DOHH2 (cell line): ENCODE measurements at regions not wholly inside any gene's neighbourhood (a gene's known extent, or its start where the extent isn't known, plus 50 kb on each side); places are given as distances from the start of the nearest gene placed in this dataset.

Experiments used
- H3F3A ChIP-seq: fragments of 200-600 bp; sonication (generic), shearing (Covaris generic); 2 replicates; pipeline ENCODE4 v1.6.0; 2016; ENCODE audit warnings: antibody characterized with exemption, mild to moderate bottlenecking; ENCODE audit not compliant: control insufficient read depth, insufficient read depth
- H3K27ac ChIP-seq: fragments of 200-600 bp; sonication (generic); 2 replicates; pipeline ENCODE4 v1.5.1; 2014; ENCODE audit warnings: low read depth, mild to moderate bottlenecking, low read length, moderate library complexity
- H3K27me3 ChIP-seq: fragments of 200-600 bp; sonication (generic); 2 replicates; pipeline ENCODE4 v1.6.1; 2014; ENCODE audit warnings: mild to moderate bottlenecking, low read length, mixed read lengths; ENCODE audit not compliant: control insufficient read depth
- H3K36me3 ChIP-seq: fragments of 200-600 bp; sonication (generic); 2 replicates; pipeline ENCODE4 v1.6.1; 2014; ENCODE audit warnings: mild to moderate bottlenecking, low read length, moderate library complexity, mixed read lengths; ENCODE audit not compliant: control insufficient read depth
- H3K4me1 ChIP-seq: fragments of 200-600 bp; sonication (generic); 2 replicates; pipeline ENCODE4 v1.6.1; 2014; ENCODE audit warnings: mild to moderate bottlenecking, low read length, mixed read lengths; ENCODE audit not compliant: control insufficient read depth
- H3K4me2 ChIP-seq: fragments of 200-600 bp; sonication (generic); 2 replicates; pipeline ENCODE4 v1.6.0; 2014; ENCODE audit warnings: mild to moderate bottlenecking, low read length, moderate library complexity
- H3K4me3 ChIP-seq: fragments of 200-600 bp; sonication (generic); 2 replicates; pipeline ENCODE4 v1.5.1; 2014; ENCODE audit warnings: mild to moderate bottlenecking, low read length, mixed read lengths
- H3K79me2 ChIP-seq: fragments of 200-600 bp; sonication (generic); 2 replicates; pipeline ENCODE4 v1.6.1; 2014; ENCODE audit warnings: mild to moderate bottlenecking, low read length, mixed read lengths; ENCODE audit not compliant: control insufficient read depth
- H3K9me2 ChIP-seq: fragments of 200-600 bp; sonication (generic); replicated peaks from 2 replicates; pipeline ENCODE4 v1.6.1; 2014; ENCODE audit warnings: mild to moderate bottlenecking, low read length, mixed read lengths; ENCODE audit not compliant: control insufficient read depth
- H3K9me3 ChIP-seq: fragments of 200-600 bp; sonication (generic); 2 replicates; pipeline ENCODE4 v1.6.1; 2014; ENCODE audit warnings: antibody characterized with exemption, low read length, mixed read lengths; ENCODE audit not compliant: control insufficient read depth, insufficient read depth
- H4K20me1 ChIP-seq: fragments of 200-600 bp; sonication (generic); 2 replicates; pipeline ENCODE4 v1.6.0; 2014; ENCODE audit warnings: low read depth, mild to moderate bottlenecking, antibody characterized with exemption, low read length, moderate library complexity; ENCODE audit not compliant: control insufficient read depth, insufficient read depth
- CTCF ChIP-seq: fragments of 200-600 bp; sonication (generic); IDR thresholded peaks from one replicate; pipeline ENCODE4 v1.5.1; 2014; ENCODE audit warnings: antibody characterized with exemption, mild to moderate bottlenecking, low read depth, low read length; ENCODE audit not compliant: poor library complexity, severe bottlenecking
- EZH2phosphoT487 ChIP-seq: fragments of 200-600 bp; sonication (generic); IDR thresholded peaks from 2 replicates; pipeline ENCODE4 v1.6.1; 2017; ENCODE audit warnings: borderline replicate concordance, mild to moderate bottlenecking, antibody characterized with exemption, low read length, moderate library complexity, mixed read lengths

DNA sequence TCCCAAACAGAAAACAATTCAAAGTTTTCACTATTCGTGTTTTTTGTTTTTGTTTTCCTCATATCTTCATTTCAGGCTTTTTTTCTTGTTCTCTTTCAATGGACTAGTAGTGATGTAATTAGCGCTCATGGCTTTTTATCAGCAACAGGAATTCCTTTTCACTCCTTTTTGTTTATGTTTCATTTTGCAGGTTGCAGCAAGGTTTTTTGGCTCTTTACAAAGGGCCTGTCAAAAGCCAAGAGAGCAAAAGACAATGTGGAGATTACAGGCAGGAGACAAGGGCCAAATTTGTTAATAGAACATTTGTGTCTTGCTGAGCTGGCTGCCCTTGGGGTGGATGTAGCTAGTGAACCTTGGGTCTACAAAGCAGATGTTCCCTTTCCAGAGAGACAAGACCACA, 467.4 kb upstream of the CDH20 start:
- H3K79me2 ChIP-seq: no peaks in the 10 kb centered on the region
- no peak overlapping the region for H3K4me3 ChIP-seq
- no peak overlapping the region for H3K4me2 ChIP-seq
- H3K4me1 ChIP-seq: no peaks in the 10 kb centered on the region
- no peak overlapping the region for H3K27ac ChIP-seq
- H3K27me3 ChIP-seq: no peaks in the 10 kb centered on the region
- H3K36me3 ChIP-seq: no peaks in the 10 kb centered on the region
- no peaks in the 10 kb centered on the region for H4K20me1 ChIP-seq
- H3F3A ChIP-seq: no peaks in the 10 kb centered on the region
- no peaks in the 10 kb centered on the region for H3K9me3 ChIP-seq
- TF ChIP-seq CTCF (no peak), EZH2phosphoT487 (no peak)
- no peaks in the 10 kb centered on the region for H3K9me2 ChIP-seq

DNA sequence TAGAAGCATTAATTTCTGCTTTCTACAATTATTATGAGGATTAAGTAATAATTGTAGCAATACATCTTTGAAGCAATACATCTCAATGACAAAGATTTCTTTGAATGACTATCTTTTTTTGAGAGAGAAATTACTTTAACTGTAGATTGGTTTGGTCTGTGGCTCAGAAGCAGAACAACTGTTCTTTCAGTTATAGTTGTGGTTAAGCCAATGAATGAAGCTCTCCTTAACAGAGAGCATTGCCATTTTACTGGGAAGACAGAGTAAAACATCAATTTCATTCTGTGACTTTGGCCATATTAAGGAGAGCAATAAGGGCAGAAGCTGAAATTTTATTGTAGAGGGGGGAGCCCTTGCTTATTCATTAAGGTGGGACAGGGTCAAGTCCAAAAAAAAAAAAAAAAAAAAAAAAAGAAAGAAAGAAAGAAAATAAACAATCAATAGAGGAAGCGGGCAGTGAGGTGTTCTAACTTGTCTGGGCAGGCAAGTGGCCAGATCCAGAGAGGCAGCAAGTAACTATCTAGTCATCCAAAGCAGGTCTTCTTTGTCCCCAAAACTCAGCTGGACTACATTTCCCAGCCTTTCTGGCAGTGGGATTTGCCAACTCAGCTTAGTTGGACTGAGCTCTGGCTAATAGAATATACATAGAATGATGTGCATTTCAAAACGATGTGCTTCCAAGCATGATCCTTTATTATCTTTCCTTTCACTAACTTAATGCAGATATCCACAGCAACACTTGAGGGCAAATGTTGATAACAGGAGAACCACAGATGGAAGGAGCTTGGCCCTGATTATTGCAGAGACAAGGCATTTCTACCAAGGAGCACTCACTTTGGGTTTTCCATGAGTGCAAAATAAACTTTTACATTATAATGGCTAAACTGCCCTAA, 462.7 kb upstream of the CDH20 start:
- Histone ChIP-seq H3K9me2 (no peaks in the 10 kb centered on the region), H3K36me3 (no peaks in the 10 kb centered on the region), H3K4me3 (no peak overlapping the region), H3K27ac (no peak overlapping the region), H3K4me1 (no peaks in the 10 kb centered on the region), H3K27me3 (no peaks in the 10 kb centered on the region), H3K9me3 (no peaks in the 10 kb centered on the region), H3K79me2 (no peaks in the 10 kb centered on the region), H3F3A (no peaks in the 10 kb centered on the region), H3K4me2 (no peak overlapping the region), H4K20me1 (no peaks in the 10 kb centered on the region)
- no peak for TF ChIP-seq EZH2phosphoT487

GRCh38 chr18:60872434-60872833, 460.8 kb upstream of the CDH20 start:
- Histone ChIP-seq H3K27ac (no peak overlapping the region), H3K79me2 (no peaks in the 10 kb centered on the region), H3K9me3 (no peaks in the 10 kb centered on the region), H3K4me2 (no peak overlapping the region), H3K9me2 (no peaks in the 10 kb centered on the region), H3F3A (no peaks in the 10 kb centered on the region), H3K27me3 (no peaks in the 10 kb centered on the region), H3K36me3 (no peaks in the 10 kb centered on the region), H3K4me1 (peaks cover 9% of the 10 kb centered on the region), H3K4me3 (no peak overlapping the region), H4K20me1 (no peaks in the 10 kb centered on the region)
- TF ChIP-seq EZH2phosphoT487 (no peak), CTCF (no peak)

GRCh38 chr18:60873708-60874107, 459.5 kb upstream of the CDH20 start:
- no peak for TF ChIP-seq EZH2phosphoT487
- TF ChIP-seq CTCF: no peak

More at GRCh38 chr18:60873708-60874107, 459.5 kb upstream of the CDH20 start:
- H3K9me2 ChIP-seq: no peaks in the 10 kb centered on the region
- H3K27ac ChIP-seq: no peak overlapping the region
- H3K4me2 ChIP-seq: no peak overlapping the region
- H3K36me3 ChIP-seq: peaks cover 5% of the 10 kb centered on the region
- no peaks in the 10 kb centered on the region for H3F3A ChIP-seq
- no peaks in the 10 kb centered on the region for H3K9me3 ChIP-seq
- no peaks in the 10 kb centered on the region for H3K27me3 ChIP-seq
- no peak overlapping the region for H3K4me3 ChIP-seq
- no peaks in the 10 kb centered on the region for H4K20me1 ChIP-seq
- no peaks in the 10 kb centered on the region for H3K79me2 ChIP-seq
- peaks cover 19% of the 10 kb centered on the region for H3K4me1 ChIP-seq
